ENCODE measurements at regions not wholly inside any gene's neighbourhood (a gene's known extent, or its start where the extent isn't known, plus 50 kb on each side); places are given as distances from the start of the nearest gene placed in this dataset.

DNA sequence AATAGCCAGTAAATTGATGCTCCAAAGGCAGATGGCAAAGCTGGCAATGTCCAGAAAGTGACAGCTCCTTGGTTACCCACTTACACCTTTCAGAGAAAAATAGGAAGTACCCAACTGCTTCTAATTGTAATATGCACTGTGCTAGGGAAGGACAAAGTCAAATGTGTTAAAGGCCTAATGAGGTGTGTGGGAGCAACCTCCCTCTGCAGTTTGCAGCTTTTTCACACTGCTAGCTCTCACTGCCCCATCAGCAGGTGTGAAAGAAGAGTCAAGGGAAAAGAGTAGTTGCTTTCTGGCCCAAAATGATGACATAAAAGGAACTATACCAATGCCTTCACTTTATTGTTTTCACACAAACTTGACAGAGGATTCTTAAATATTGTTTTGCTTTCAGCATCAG lies 284.1 kb upstream of the SETBP1 start:
- no peak for TF ChIP-seq SIN3A (IDR thresholded peaks at IDR 0.05; ENCODE audit: borderline replicate concordance, insufficient read depth, low read length)
- no peak for TF ChIP-seq FOXP2 (optimal IDR thresholded peaks at IDR 0.05; ENCODE audit: borderline replicate concordance, extremely low read depth, extremely low read length, insufficient read depth)
- TF ChIP-seq TAF1 (IDR thresholded peaks at IDR 0.05; ENCODE audit: borderline replicate concordance, insufficient read depth, low read length), result no peak
- TF ChIP-seq, protein P1, sequence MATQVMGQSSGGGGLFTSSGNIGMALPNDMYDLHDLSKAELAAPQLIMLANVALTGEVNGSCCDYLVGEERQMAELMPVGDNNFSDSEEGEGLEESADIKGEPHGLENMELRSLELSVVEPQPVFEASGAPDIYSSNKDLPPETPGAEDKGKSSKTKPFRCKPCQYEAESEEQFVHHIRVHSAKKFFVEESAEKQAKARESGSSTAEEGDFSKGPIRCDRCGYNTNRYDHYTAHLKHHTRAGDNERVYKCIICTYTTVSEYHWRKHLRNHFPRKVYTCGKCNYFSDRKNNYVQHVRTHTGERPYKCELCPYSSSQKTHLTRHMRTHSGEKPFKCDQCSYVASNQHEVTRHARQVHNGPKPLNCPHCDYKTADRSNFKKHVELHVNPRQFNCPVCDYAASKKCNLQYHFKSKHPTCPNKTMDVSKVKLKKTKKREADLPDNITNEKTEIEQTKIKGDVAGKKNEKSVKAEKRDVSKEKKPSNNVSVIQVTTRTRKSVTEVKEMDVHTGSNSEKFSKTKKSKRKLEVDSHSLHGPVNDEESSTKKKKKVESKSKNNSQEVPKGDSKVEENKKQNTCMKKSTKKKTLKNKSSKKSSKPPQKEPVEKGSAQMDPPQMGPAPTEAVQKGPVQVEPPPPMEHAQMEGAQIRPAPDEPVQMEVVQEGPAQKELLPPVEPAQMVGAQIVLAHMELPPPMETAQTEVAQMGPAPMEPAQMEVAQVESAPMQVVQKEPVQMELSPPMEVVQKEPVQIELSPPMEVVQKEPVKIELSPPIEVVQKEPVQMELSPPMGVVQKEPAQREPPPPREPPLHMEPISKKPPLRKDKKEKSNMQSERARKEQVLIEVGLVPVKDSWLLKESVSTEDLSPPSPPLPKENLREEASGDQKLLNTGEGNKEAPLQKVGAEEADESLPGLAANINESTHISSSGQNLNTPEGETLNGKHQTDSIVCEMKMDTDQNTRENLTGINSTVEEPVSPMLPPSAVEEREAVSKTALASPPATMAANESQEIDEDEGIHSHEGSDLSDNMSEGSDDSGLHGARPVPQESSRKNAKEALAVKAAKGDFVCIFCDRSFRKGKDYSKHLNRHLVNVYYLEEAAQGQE (IDR thresholded peaks at IDR 0.05; ENCODE audit: insufficient read depth in 1 of 2, low read depth in 2 of 2, low read length in 2 of 2), result no peak
- no peak for TF ChIP-seq POLR2AphosphoS5 (IDR thresholded peaks at IDR 0.05; ENCODE audit: low read depth, low read length)

DNA sequence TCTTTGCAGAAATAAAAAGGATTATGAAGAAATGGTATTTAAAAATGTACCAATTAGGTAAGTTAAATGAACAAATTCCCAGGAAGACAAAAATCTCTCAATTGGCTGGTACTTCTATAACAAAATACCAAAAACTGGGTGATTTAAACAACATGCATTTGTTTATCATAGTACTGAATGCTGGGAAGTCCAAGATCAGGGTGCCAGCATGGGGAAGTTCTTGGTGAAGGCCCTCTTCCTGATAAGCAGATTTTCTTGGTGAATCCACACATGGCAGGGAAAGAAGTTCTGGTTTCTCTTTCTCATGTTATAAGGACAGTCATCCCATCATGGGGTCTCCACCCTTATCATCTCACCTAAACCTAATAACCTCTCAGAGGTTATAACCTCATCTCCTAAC lies 271.6 kb upstream of the SETBP1 start:
- TF ChIP-seq, protein P1 (IDR thresholded peaks at IDR 0.05; ENCODE audit: insufficient read depth in 1 of 2, low read depth in 2 of 2, low read length in 2 of 2), result no peak
- TF ChIP-seq TAF1 (IDR thresholded peaks at IDR 0.05; ENCODE audit: borderline replicate concordance, insufficient read depth, low read length), result no peak
- TF ChIP-seq FOXP2 (optimal IDR thresholded peaks at IDR 0.05; ENCODE audit: borderline replicate concordance, extremely low read depth, extremely low read length, insufficient read depth), result no peak
- TF ChIP-seq SIN3A (IDR thresholded peaks at IDR 0.05; ENCODE audit: borderline replicate concordance, insufficient read depth, low read length), result no peak
- TF ChIP-seq POLR2AphosphoS5 (IDR thresholded peaks at IDR 0.05; ENCODE audit: low read depth, low read length), result no peak

DNA sequence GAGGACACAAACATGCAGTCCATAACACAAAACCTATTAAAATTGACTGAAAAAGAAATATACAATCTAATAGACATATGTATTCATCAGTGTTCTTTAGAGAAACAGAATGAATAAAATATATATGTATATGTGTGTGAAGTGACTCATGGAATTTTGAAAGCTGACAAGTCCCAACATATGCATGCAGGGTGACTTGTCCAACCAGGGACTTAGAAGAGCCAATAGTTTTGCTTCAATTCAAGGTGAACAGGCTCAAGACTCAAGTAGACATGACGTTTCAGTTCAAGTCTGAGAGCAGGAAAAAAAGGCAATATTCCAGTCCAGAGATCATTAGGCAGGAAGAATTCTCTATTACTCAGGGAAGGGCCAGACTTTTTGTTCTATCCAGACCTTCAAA lies 271.2 kb upstream of the SETBP1 start:
- TF ChIP-seq POLR2AphosphoS5 (IDR thresholded peaks at IDR 0.05; ENCODE audit: low read depth, low read length) (no peak), FOXP2 (optimal IDR thresholded peaks at IDR 0.05; ENCODE audit: borderline replicate concordance, extremely low read depth, extremely low read length, insufficient read depth) (no peak), SIN3A (IDR thresholded peaks at IDR 0.05; ENCODE audit: borderline replicate concordance, insufficient read depth, low read length) (no peak), TAF1 (IDR thresholded peaks at IDR 0.05; ENCODE audit: borderline replicate concordance, insufficient read depth, low read length) (no peak)
- TF ChIP-seq, protein P1 (IDR thresholded peaks at IDR 0.05; ENCODE audit: insufficient read depth in 1 of 2, low read depth in 2 of 2, low read length in 2 of 2), result no peak

DNA sequence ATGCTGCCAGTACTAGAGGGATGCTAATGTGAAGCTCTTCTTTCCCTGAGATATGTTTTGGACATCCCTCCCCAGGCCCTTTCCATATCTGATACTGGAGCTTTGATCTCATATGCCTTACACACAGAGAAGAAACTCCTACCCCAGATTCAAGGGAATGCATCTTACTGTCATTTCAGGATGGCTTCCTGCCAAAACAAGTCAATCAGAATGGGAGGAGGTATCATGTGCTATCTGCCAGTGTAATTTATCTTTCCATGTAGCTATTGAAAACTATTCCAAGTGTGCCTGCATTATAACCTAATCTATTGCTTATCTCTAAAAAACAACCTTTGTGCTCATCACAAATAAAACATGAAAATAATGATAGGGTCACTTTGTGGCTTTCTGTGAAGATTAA lies 269.9 kb upstream of the SETBP1 start:
- no peak for TF ChIP-seq TAF1 (IDR thresholded peaks at IDR 0.05; ENCODE audit: borderline replicate concordance, insufficient read depth, low read length)
- TF ChIP-seq, protein P1 (IDR thresholded peaks at IDR 0.05; ENCODE audit: insufficient read depth in 1 of 2, low read depth in 2 of 2, low read length in 2 of 2), result no peak
- no peak for TF ChIP-seq FOXP2 (optimal IDR thresholded peaks at IDR 0.05; ENCODE audit: borderline replicate concordance, extremely low read depth, extremely low read length, insufficient read depth)
- no peak for TF ChIP-seq SIN3A (IDR thresholded peaks at IDR 0.05; ENCODE audit: borderline replicate concordance, insufficient read depth, low read length)
- TF ChIP-seq POLR2AphosphoS5 (IDR thresholded peaks at IDR 0.05; ENCODE audit: low read depth, low read length), result no peak

All from PFSK-1 (cell line).